ENCODE measurements at regions not wholly inside any gene's neighbourhood (a gene's known extent, or its start where the extent isn't known, plus 50 kb on each side); places are given as distances from the start of the nearest gene placed in this dataset.

GRCh38 chr20:39234520-39235095, 272.5 kb downstream of the DHX35 start:
- DNase-seq, result no peak

- DNase-seq, result no peak
Observed at GRCh38 chr20:39233755-39234154, 271.6 kb downstream of the DHX35 start.

- DNase-seq, result no peak
Observed at GRCh38 chr20:39227416-39227815, 265.3 kb downstream of the DHX35 start.

- DNase-seq, result no peak
Observed at GRCh38 chr20:39225978-39226377, 263.8 kb downstream of the DHX35 start.

- DNase-seq, result no peak
Observed at GRCh38 chr20:39225536-39225935, 263.4 kb downstream of the DHX35 start.

- DNase-seq, result no peak
Observed at GRCh38 chr20:39222101-39222500, 260.0 kb downstream of the DHX35 start.

GRCh38 chr20:39216195-39216594, 254.1 kb downstream of the DHX35 start:
- no peak for DNase-seq

GRCh38 chr20:39214828-39215227, 252.7 kb downstream of the DHX35 start:
- no peak for DNase-seq

GRCh38 chr20:39213476-39214145, 251.5 kb downstream of the DHX35 start:
- DNase-seq, result no peak

GRCh38 chr20:39211060-39211748, 249.1 kb downstream of the DHX35 start:
- no peak for DNase-seq

GRCh38 chr20:39210341-39211036, 248.3 kb downstream of the DHX35 start:
- DNase-seq, result no peak

- DNase-seq, result no peak
Observed at GRCh38 chr20:39206899-39207564, 244.9 kb downstream of the DHX35 start.

- no peak for DNase-seq
Observed at GRCh38 chr20:39195582-39196021, 233.5 kb downstream of the DHX35 start.

- DNase-seq, result no peak
Observed at GRCh38 chr20:39190666-39191570, 228.8 kb downstream of the DHX35 start.

- no peak for DNase-seq
Observed at GRCh38 chr20:39188266-39188765, 226.2 kb downstream of the DHX35 start.

GRCh38 chr20:39181490-39181889, 219.3 kb downstream of the DHX35 start:
- no peak for DNase-seq

- no peak for DNase-seq
Observed at GRCh38 chr20:39176457-39176856, 214.3 kb downstream of the DHX35 start.

GRCh38 chr20:39170896-39171463, 208.8 kb downstream of the DHX35 start:
- DNase-seq, result no peak

- DNase-seq, result no peak
Observed at GRCh38 chr20:39165099-39165498, 203.0 kb downstream of the DHX35 start.

- no peak for DNase-seq
Observed at GRCh38 chr20:39164642-39165041, 202.5 kb downstream of the DHX35 start.

GRCh38 chr20:39163993-39164392, 201.8 kb downstream of the DHX35 start:
- no peak for DNase-seq

Measured in MV-4-11 (cell line).